Kasumi-1 (cell line): ENCODE measurements at regions not wholly inside any gene's neighbourhood (a gene's known extent, or its start where the extent isn't known, plus 50 kb on each side); places are given as distances from the start of the nearest gene placed in this dataset.
"Not testable (repeated sequence)": the region's sequence is repeated elsewhere in the genome, so short reads cannot be mapped to it uniquely, and the experiment has no call there.

Source experiments
- DNase-seq, 2 experiments: peaks; one replicate each; lab custom pipeline; 2025; lab: John Stamatoyannopoulos, UW

DNA sequence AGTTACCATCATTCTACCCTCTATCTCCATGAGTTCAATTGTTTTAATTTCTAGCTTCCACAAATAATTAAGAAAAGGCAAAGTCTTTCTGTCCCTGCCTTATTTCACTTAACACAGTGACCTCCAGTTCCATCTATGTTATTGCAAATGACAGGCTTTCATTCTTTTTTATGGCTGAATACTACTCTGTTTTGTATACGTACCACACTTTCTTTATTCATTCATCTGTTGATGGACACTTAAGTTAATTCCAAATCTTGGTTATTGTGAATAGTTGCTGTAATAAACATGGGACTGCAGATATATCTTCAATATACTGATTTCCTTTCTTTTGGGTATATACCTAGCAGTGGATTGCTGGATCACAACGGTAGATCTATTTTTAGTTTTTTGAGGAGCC is 314.1 kb downstream of the SV2B start:
- no peak for DNase-seq

DNA sequence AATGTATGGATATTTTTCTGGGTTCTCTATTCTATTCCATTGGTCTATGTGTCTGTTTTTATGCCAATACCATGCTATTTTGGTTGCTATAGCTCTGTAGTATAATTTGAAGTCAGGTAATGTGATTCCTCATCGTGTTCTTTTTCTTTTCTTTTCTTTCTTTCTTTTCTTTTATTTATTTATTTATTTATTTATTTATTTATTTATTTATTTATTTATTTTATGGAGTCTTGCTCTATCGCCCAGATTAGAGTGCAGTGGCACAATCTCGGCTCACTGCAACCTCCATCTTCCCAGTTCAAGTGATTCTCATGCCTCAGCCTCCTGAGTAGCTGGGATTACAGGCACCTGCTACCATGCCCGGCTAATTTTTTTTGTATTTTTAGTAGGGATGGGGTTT is 315.2 kb downstream of the SV2B start:
- DNase-seq: not testable (repeated sequence)

DNA sequence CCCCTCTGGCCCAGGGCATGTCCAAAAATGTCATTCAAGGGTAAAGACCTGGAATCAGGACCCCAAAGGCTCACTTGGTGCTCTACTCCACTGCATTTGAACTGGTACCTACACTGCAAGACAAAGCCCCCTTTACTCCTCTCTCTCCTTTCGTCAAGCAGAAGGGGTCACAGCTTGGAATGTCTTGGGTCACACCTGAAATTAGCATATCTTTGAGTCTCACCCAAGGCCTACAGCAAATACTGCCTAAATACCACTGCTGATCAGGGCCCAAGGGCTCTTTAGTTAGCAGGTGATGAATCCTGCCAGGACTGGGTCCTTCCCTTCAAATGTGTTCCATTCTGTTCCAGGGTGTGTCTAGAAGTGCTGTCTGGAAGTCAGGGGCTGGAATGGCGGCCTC is 320.6 kb downstream of the SV2B start:
- DNase-seq: no peak

DNA sequence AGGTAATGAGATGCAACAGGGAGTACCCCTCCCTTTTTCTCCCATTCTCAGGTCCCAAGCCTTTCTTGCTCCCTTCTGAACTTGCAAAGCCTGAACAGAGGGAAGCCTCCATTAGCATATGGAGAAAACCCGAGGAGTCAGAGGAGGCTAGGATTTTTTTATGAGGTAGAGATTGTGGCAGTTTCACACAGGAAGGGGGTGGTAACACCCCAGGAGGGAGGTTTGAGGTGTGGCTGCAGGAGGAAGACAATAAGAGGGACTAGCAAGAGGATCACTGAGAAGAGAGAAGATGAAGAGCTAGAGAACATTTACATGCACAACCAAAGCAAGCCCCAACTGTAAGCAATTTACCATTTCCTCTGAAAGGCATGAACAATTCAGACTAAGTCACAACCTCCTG is 322.7 kb downstream of the SV2B start:
- no peak for DNase-seq

DNA sequence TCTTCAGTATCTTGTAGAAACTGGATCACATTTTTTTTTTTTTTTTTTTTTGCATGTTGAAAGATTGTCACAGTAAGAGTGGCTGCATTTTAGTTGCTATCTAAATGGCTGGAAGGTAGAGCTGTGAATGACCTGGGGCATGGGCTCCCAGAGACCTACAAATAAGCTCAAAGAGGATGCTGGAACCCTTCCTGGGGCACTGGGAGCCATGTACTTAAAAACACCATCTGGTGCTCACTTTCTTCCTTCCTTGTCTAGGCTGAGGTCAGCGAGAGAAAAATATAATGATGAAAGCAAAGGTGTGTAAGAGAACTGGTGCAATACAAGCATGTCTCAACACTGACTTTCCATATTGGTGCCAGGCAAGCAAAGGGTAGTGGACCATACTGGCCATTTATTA is 323.9 kb downstream of the SV2B start:
- DNase-seq: no peak

DNA sequence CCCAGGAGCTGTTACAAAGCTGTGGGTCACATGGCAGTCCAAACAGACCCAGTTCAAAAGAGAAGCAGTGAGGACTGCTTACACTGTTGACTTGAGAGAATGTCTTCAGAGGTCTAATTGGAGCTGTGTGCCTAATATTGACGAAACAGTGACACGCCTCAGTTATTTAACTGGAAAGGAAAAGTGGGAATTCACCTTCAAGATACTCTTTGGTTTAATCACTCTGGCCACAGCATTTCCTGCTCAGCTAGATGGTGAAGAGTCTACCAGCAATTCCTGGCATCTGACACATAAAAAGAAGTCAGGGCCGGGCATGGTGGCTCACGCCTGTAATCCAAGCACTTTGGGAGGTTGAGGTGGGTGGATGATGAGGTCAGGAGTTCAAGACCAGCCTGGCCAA is 326.4 kb downstream of the SV2B start:
- DNase-seq: no peak

DNA sequence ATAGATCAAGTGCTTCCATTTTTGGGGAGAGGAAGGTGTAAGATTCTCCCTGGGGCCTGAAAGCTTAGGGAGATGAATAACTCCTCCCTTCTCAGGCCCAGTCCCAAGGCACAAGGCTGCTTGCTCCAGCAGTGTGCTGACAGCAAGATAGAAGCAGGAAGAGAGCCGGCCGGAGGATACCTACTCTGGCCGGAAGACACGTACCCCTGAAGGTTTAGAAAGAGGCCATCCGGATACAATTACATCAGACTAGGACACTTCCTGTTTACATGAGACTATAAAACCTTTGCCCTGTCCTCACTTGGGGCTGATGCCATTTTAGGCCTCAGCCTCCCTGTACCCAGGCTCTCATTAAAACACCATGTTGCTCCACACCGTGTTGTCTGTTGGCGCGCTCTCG is 329.9 kb downstream of the SV2B start:
- DNase-seq: no peak

DNA sequence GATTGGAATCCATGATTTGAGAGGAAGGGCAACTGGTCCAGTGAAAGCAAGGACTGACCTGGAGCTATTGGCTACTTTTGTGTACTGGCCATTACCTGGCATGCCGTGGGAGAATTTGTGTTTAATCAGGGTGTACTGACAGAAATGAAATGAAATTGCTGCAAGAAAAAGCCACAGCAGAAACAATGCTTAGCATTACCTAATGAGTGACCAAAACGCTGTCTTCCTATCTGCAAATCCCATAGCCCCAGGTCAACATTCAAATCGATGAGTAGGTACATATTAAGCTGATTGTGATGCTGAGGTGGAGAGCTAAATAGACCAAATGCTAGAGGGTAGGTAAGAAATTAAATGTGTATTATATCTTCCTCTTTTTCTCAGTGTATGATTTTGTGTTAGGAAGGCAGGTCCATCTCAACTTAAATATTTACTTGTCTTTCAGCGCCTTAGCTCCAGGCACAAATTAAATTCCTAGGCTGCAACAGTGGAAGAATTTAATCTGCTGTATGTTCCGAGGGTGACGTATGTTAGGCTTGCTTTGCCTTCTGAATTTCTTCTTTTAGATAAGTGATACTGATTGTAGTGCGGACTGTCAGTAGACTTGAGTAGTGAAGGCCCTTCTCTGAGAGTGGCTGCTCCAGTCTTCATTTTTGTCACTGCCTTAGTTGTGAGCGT is 331.1 kb downstream of the SV2B start:
- DNase-seq: no peak

DNA sequence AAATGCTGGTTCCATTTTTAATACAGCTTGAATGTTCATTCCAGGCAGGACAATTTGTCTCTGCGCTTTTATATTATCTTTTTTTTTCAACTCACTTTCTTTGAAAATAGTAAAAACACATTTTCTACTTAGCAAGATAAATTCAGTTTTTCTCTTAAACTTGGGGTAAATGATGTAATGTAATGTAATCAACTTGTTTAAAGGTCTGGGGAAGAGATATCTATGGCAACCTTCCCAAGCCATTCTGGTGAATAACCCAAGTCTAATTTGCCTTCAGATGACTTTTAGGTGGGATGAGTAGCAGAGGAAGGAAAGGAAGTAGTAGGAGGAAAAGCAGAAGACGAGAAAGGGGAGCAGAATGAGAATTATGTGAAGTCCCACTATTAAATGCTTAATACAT is 335.1 kb downstream of the SV2B start:
- DNase-seq: no peak

DNA sequence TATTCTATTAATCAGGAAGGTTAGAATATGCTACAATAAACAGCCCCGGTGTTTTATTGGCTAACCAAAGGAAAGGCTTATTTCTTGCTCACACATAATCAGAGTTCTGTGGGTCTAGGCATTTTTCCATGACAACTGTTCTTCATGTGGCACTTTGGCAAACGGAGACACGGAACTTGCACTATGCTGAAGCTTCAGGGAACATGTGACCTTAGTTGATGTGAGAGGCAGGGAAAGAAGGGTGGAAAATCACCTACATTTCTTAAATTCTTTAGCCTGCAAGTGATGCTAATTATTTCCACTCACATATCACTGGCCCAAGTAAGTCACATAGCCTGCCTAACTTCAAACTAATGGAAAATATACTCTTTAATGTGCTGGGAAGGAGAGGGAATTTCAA is 344.6 kb downstream of the SV2B start:
- no peak for DNase-seq

DNA sequence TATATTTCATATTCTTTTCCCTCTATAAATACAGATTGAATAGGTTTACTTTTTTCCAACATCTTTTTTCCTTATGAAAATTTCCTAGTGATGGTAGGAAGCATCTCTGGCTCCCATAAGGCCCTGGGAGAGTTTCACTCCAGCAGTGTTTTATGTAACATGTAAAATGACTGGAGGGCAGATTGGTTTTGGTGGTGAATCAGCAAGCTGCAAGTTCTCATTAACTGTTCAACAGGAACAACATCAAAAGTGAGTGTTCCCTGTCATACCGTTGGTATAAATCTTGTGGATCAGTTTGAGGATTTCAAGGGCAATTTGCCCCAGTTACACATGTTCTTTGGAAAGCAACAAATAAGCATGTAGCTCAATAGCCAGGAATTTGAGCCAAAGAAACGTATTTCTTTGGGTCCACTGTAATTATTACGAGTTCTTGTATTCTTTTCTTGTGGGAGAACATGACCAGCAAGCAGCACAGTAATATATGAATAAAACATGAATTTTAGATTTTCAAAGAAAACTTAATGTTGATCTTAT is 345.7 kb downstream of the SV2B start:
- DNase-seq: no peak

DNA sequence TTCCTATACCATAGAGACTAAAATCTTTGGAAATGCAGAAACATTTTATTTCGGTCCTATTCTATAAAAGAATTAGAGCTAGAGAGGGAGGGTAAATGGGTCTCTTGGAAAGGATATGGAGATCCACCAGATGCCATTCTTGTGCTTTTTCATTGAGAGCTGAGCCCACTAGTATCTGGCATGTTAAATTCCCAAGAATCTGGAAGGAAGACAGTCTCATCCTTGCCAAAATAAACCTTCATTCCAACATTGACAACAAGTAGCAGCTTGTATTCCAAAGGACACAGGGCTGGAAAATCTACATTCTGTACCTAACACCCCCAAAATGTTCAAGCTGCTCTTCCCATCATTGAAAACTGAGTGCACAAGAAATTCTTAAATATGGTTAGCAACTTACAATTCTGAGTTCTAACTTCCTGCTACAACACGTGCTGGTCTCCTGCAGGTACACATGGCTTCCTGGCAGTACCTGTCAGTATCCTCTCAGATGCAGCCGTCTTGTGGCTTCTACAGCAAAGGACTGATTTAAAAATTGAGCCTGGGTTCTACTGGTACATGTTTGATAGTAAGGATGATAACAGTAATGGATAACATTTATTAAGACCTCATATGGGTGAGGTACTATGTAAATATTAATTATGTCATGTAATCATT is 348.1 kb downstream of the SV2B start:
- DNase-seq: no peak

DNA sequence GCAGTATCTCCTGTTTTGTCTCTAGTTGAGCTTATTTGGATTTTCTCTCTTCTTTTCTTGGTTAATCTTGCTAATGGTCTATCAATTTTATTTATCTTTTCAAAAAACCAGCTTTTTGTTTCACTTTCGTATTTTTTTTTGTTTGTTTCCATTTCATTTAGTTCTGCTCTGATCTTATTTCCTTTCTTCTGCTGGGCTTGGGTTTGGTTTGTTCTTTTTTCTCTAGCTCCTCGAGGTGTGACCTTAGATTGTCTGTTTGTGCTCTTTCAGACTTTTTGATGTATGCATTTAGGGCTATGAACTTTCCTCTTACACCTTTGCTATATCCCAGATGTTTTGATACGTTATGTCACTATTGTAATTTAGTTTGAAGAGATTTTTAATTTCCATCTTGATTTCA is 353.3 kb downstream of the SV2B start:
- not testable (repeated sequence) for DNase-seq

DNA sequence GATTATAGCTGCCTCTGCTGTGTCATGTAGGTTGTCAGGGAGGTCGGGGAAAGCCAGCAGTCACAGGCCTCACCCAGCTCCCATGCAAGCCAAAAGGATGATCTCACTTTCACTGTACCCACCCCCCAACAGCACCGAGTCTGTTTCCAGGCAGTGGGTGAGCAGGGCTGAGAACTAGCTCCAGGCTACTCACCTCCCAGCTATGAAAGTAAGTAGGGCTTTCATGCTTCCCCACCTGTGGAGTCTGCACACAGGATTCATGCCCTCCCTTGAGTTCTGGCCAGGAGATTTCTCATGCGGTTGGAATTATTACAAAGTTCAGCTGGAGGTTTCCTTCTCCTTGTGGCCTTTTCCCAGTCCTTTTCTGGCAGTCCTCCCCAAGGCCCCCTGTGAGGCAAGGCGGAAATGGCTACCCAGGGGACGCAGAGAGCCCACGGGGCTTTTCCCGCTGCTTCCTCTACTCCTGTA is 356.2 kb downstream of the SV2B start:
- no peak for DNase-seq

DNA sequence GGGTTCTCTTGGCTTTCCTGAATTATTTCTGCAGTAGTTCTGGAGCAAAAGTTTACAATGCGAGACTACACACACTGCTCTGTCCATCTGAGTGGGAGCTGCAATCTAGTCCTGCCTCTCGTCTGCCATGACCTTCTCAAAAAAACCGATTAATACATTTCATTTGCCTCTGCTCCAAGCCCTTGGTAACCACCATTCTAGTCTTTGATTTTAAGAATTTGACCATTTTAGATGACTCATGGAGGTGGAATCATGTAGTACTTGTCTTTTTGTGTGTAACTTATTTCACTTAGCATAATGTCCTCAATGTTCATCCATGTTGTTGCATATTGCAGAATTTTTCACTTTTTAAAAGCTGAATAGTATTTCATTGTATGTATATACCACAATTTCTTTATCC is 356.9 kb downstream of the SV2B start:
- no peak for DNase-seq

DNA sequence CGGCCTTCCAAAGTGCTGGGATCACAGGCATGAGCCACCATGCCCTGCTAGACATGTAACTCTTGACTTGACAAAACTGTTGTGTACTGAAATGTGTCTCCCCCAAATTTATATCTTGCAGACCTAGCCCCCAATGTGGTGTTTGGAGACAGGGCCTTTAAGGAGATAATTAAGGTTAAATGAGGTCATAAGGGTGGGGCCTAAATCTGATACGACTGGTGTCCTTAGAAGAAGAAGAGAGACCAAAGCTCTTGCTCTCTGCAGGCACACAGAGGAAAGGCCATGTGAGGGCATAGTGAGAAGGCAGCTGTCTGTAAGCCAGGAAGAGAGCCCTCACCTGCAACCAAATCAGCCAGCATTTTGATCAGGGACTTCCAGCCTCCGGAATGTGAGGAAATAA is 361.3 kb downstream of the SV2B start:
- DNase-seq: no peak

DNA sequence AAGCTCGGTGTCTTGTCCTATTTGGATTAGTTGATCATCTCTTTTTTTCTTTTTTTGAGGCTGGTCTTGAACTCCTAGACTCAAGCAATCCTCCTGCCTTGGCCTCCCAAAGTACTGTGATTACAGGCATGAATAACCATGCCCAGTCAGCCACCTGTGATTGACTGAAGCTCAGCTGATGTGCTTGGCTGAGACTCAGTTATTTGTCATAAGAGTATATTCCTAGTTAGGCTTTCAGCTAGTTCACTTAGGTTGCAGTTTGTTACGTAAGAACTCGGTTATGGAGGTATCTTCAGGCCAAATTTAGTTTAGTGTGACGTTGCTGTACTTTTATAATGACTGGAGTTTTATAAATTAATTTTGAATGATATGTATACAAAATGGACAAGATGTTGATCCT is 365.0 kb downstream of the SV2B start:
- DNase-seq: no peak

DNA sequence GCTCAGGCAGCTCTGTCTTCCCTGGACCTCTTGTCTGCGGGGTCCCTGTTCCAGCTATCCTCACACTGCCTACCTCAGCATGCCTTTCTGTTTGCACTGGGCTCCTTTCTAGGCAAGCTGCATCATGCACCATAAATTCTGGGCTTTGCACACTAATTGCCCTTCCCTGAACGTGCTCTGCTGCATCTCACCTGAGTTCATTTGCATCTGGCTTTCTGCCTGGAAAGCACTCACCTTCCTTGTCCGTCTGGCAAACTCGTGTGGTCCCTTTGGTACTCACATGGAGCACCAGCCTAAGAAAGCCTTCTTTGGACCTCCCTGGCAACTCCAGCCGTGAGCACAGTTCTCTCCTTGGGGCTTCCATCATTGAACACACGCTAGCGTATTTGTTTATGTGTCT is 365.6 kb downstream of the SV2B start:
- no peak for DNase-seq

DNA sequence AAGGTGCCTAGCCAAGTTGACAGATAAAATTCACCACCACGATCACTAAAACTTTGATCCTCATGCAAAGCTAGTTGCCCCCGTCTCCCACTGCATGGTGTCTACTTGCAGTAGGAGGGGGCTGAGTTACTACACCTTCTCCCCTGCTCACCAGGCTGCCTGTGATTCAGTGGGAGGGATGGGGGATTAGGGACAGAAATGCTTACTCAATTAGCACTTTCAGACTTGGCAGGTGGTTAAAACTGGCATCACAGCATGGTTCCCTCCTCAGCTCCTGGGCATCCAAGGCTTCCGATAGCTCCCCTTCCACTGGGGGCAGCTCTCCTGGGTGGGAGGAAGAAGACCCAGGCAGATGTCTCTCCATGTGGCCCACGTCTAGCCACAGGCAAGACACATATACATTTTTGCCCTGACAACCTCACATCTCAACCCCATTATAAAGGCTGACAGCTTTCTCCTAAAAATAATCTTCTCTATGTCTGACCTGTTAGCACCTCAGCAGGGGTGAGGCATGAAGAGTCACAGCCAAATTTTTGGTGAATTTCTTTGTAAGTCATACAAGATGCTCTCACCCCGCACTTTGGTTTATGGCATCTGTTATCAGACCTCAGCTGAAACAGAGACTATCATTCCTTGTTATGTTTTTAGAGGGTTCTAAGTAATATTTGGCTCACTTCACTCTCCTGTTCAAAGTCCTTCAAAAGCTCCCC is 369.0 kb downstream of the SV2B start:
- DNase-seq: no peak

DNA sequence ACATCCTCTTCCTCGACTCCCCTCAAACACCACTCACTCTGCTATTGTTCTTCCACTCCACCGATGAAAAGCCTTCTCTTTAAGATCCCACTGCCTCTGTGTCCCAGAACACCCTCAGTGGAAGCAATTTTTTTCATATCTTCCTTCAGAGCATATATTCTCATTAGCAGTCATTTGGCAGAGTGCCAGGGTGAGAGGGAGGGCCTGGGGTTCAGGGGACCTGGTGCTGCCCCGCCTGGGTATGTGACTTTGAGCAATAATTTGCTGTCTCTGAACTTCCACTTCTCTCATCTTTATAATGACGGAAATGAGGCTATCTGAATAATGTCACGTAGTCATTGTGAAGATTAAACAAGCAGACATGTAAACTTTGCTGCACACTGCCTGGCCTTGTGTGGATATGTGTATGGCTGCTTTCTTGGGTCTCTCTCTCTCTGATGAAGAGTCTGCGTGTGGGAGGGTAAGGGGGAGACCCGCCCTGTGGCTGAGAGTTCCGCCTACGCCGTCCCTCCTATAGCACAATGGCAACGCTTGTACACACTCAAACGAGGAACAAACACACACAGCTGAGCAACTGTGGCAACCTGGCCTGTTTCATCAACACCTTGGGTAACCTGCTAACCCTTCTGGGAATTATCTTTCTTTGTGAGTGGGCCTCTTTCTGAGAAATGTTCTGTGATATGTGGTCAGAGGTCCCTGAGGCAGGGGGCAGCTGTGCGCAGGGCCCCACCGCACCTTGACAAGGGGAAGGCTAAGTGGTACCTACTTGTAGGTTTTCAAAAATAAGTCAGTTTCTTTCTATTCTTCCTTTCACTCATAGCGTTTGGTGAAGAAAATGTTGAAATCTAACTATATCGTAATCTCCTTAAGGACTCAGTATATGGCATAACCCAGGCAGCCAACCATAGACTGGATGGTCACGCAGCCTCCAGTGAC is 369.8 kb downstream of the SV2B start:
- no peak for DNase-seq

DNA sequence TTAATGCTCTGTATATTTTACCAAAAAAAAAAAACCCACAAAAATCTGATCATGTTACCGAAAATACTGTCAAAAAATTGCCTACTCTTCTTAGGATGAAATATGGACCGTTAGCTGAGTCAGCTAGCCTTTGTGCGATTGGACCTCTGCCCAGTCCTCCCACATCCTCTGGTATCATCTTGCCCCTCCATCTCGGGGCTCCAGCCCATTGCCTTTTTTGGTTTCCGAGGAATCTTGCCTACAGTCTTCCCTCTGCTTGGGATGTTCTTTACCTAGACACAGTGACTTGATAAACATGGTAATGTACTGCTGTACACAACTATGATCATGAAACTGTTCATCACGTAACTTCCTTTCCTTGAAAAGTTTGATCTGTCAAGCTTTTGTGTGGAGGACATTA is 371.4 kb downstream of the SV2B start:
- DNase-seq: no peak

DNA sequence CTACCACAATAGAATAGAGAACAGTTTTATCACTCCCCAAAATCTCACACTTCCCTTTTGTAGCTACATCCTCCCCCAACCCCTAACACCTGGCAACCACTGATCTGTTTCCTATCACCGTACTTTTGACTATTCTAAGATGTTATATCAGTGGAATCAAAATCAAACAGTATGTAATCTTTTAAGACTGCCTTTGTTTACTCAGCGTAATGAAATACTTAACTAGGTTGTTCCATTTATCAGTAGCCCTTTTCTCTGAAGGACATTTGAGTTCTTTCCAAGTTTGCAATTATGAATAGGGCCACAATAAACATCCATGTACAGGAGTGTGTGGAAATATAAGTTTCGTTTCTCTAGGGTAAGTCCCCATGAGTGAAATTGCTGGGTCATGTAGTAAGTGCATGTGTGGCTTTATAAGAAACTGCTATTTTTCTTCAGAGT is 372.3 kb downstream of the SV2B start:
- no peak for DNase-seq
